HAP-1 (cell line): ENCODE measurements at regions not wholly inside any gene's neighbourhood (a gene's known extent, or its start where the extent isn't known, plus 50 kb on each side); places are given as distances from the start of the nearest gene placed in this dataset.
A peak's percentile ranks its signal among the peaks of the same experiment; 100 is the strongest.

Experiments
- DNase-seq, 2 experiments: peaks; one replicate each; pipeline ENCODE4 v3.0.0-alpha.2; 2016 to 2020; ENCODE audit warnings: low spot score in 2 of 2
- H3K27me3 ChIP-seq: fragments of 250-450 bp; sonication (Bioruptor Pico); 2 replicates; pipeline ENCODE4 v1.5.1; 2020; ENCODE audit warnings: low read depth, mild to moderate bottlenecking, moderate library complexity
- H3K36me3 ChIP-seq: fragments of 250-450 bp; sonication (Bioruptor Pico); replicated peaks from 2 replicates; pipeline ENCODE4 v1.5.1; 2020; ENCODE audit warnings: mild to moderate bottlenecking
- H3K4me1 ChIP-seq: fragments of 250-450 bp; sonication (Bioruptor Pico); 2 replicates; pipeline ENCODE4 v1.5.1; 2020; ENCODE audit warnings: mild to moderate bottlenecking
- H3K4me3 ChIP-seq: fragments of 250-450 bp; sonication (Bioruptor Pico); 2 replicates; pipeline ENCODE4 v1.5.1; 2020; ENCODE audit warnings: mild to moderate bottlenecking, moderate library complexity
- H3K9me3 ChIP-seq: fragments of 250-450 bp; sonication (Bioruptor Pico); 2 replicates; pipeline ENCODE4 v1.5.1; 2020; ENCODE audit warnings: mild to moderate bottlenecking, moderate library complexity
- in situ Hi-C: fragments of 300-500 bp; cut with MboI; formaldehyde crosslinking; loops from 3 replicates; pipeline ENCODE4 v1.14.3; 2020; ENCODE audit warnings: low sequenced_read_pairs, inconsistent platforms, mixed read lengths

DNA sequence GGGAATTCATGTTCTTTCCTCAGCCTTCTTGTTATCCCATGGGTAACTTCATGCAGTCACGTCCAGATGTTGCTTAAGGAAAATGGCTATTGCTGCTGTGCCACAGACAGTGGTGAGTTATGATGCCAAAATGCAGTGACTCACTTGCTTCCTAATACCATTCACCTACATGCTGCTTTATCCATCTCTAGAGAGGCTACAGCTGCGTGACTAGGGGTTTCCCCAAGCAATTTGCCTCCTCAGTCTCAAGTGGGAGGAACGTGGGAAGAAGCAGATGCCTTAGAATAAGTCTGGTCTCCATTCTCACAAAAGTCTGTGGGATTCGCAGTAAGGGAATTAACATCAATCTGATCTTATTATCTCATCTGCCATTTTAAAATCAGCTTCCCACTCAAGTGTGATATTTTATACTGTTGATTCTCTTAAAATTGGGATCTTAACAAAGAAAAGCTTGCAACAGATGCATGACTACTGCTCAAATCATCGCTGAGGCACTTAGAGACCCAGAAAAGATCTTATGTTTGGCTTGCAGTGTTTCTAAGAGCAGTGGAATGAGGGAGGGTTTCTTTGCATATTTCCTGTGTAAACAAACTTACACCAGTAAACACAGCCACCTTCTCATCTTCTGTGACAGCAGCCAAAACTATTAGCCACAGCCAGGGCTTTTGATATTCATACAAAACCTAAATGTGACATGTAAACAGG lies 62.0 kb upstream of the ACP3 start:
- Histone ChIP-seq H3K9me3 (no peaks in the 10 kb centered on the region), H3K27me3 (no peaks in the 10 kb centered on the region), H3K4me1 (no peaks in the 10 kb centered on the region), H3K36me3 (no peaks in the 10 kb centered on the region), H3K4me3 (no peak overlapping the region)
- no peak for DNase-seq
- in situ Hi-C loops, result loop anchor here (10.0 kb wide), 2 partner anchors 90 to 150 kb away; no protein-coding TSS in a partner anchor

DNA sequence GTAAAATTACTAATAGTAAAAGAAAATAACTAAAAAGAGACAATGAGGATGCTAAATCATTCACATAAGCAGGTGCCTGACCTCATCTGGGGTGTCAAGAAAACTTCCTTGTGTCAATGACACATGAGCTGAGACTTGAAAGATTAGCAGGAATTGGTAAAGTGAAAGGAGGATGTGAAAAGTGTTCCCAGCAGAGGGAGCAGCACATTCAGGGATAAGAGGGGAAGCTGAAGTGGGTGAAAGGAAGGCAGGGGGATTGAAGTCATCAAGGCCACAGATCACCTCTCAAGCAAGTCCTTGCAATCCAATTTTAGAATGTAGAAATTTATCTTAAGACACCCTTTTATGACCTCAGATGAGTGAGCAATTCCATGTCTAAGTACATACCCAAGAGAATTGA lies 60.2 kb upstream of the ACP3 start:
- H3K4me1 ChIP-seq, result no peaks in the 10 kb centered on the region
- in situ Hi-C loops, result loop anchor here (10.0 kb wide), 2 partner anchors 88 to 148 kb away; no protein-coding TSS in a partner anchor
- H3K9me3 ChIP-seq, result no peaks in the 10 kb centered on the region
- peak; percentile 18 to 22 for DNase-seq
- no peak overlapping the region for H3K4me3 ChIP-seq
- H3K36me3 ChIP-seq, result no peaks in the 10 kb centered on the region
- no peaks in the 10 kb centered on the region for H3K27me3 ChIP-seq

DNA sequence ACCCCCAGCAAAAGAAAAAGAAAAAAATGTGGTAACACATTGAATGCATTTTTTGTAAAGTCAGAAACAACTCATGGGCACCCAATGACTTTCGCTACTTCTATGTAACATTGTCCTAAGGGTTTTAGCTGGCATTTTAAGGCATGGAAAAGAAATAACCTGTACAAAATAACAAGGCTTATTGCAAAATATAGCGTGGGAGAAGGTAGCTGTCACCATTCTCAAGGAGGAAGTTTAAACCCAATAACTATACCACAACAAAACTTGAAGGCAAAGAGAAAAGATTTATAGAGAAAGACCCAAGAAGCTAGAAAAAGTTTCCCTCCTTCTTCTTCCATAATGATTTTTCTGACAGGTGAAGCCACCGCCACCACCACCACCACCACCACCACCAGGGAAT lies 55.7 kb upstream of the ACP3 start:
- no peaks in the 10 kb centered on the region for H3K4me1 ChIP-seq
- DNase-seq, result no peak
- no peaks in the 10 kb centered on the region for H3K36me3 ChIP-seq
- no peaks in the 10 kb centered on the region for H3K9me3 ChIP-seq
- in situ Hi-C loops, result no loop called here
- no peak overlapping the region for H3K4me3 ChIP-seq
- H3K27me3 ChIP-seq, result no peaks in the 10 kb centered on the region

DNA sequence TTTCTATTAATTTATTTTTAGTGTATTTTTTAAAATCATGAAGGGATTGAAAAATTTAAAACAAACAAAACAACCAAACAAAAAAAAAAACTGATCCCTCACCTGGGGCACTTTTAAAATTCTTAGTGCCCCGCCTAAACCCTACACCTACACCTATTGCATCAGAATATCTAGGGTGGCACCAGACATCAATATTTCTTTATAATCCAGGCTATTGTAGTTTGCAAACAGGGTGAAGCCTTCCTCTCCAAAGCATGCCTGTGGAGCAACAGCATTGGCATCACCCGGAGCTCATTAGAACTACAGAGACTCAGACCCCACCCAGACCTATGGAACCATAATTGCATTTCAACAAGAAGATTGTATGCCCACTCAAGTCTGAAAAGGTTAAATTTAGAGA lies 54.9 kb upstream of the ACP3 start:
- Histone ChIP-seq H3K4me3 (no peak overlapping the region), H3K27me3 (no peaks in the 10 kb centered on the region), H3K36me3 (no peaks in the 10 kb centered on the region), H3K9me3 (no peaks in the 10 kb centered on the region), H3K4me1 (no peaks in the 10 kb centered on the region)
- no peak for DNase-seq
- in situ Hi-C loops, result no loop called here

DNA sequence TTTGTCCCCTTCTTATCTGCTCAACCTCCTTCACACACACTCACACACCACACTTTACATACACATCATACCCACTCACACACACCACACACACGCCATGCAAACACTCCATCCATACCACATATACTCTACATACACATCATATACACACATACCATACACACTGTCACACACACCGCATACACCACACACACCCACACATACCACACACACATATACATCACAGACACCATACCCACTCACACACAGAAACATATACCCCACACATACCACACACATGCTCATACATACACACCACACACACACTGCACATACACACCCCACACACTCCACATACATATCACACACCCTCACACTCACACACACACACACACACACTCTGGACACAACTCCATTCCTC lies 54.3 kb upstream of the ACP3 start:
- Histone ChIP-seq H3K36me3 (no peaks in the 10 kb centered on the region), H3K9me3 (no peaks in the 10 kb centered on the region), H3K4me1 (no peaks in the 10 kb centered on the region), H3K4me3 (no peak overlapping the region), H3K27me3 (no peaks in the 10 kb centered on the region)
- no peak for DNase-seq
- in situ Hi-C loops, result no loop called here

DNA sequence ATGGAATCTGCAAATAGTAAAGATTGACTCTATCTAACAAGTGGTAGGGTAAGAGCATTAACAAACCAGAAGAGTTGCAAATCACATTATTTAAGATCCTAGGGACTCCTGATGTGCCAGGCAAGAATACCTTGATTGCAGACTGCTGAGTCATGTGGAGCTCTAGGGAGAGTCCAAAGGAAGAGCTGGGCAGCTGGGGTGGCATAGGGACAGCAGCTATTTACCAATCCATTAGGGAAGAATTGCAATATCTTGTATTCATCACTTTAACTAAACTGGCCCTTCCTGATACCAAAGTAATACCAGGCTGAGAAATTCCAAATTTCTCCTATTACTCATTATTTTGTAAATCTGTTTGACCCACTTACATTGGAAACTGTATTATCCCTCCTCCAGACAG lies 52.2 kb upstream of the ACP3 start:
- no peaks in the 10 kb centered on the region; the same call in 1 of the 2 replicates for H3K27me3 ChIP-seq
- H3K9me3 ChIP-seq, result no peaks in the 10 kb centered on the region
- DNase-seq, result no peak
- H3K4me3 ChIP-seq, result no peak overlapping the region
- no peaks in the 10 kb centered on the region for H3K36me3 ChIP-seq
- no peaks in the 10 kb centered on the region for H3K4me1 ChIP-seq
- in situ Hi-C loops, result no loop called here

DNA sequence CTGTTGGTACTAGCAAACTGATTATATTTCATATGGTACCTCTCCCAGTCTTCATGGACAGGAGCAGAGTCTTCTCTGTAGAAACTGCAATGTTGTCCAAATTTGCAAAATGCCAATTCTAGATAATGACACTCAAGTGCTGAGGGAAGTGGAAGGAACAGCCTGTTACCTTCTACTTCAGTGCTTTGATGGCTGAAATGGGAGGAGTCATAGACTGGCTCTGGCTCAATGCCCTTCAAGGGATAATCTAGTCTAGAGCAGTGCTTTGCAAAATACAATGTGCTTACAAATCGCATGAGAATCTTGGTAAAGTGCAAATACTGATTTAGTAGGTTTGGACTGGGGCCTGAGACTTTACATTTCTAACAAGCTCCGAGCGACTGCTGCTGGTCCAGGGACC lies 51.7 kb upstream of the ACP3 start:
- in situ Hi-C loops, result no loop called here
- Histone ChIP-seq H3K9me3 (no peaks in the 10 kb centered on the region), H3K4me1 (no peaks in the 10 kb centered on the region), H3K4me3 (no peak overlapping the region), H3K27me3 (no peaks in the 10 kb centered on the region; the same call in 1 of the 2 replicates), H3K36me3 (no peaks in the 10 kb centered on the region)
- no peak for DNase-seq

DNA sequence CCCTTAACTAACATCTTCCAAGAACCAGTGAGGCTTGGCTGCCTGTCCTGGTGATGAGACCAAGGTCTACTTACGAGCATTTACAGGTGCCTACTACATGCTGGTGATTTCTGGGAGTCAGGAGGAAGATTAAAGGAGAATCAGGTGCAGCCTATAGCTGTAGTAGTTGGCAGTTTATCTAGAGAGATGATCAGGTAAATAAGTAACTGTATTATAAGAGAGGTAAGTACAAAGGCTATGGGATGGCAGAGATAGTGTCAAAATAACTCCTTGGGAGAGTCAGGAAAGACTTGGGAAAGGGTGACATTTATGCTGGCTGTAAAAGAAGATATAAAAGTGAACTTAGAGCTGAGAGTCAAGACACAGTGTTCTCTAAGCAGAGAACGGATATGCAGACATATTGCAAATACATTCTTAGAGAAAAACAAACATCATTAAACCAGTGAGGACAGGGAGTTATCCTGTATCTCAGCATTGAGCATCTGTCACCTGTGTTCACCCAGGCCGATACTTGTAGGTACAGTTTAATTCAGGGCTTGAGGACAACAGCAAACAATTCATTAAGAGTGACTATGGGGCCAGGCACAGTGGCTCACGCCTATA lies 49.7 kb upstream of the ACP3 start:
- no peaks in the 10 kb centered on the region; the same call in 1 of the 2 replicates for H3K27me3 ChIP-seq
- H3K4me3 ChIP-seq, result no peak overlapping the region
- in situ Hi-C loops, result no loop called here
- H3K9me3 ChIP-seq, result no peaks in the 10 kb centered on the region
- H3K4me1 ChIP-seq, result no peaks in the 10 kb centered on the region
- no peaks in the 10 kb centered on the region for H3K36me3 ChIP-seq
- DNase-seq, result no peak
